HT-29 (cell line): ENCODE measurements at regions not wholly inside any gene's neighbourhood (a gene's known extent, or its start where the extent isn't known, plus 50 kb on each side); places are given as distances from the start of the nearest gene placed in this dataset.

ENCODE experiments used
- DNase-seq: peaks from one replicate; pipeline ENCODE4 v3.0.0-alpha.2; 2015; ENCODE audit warnings: low spot score

DNA sequence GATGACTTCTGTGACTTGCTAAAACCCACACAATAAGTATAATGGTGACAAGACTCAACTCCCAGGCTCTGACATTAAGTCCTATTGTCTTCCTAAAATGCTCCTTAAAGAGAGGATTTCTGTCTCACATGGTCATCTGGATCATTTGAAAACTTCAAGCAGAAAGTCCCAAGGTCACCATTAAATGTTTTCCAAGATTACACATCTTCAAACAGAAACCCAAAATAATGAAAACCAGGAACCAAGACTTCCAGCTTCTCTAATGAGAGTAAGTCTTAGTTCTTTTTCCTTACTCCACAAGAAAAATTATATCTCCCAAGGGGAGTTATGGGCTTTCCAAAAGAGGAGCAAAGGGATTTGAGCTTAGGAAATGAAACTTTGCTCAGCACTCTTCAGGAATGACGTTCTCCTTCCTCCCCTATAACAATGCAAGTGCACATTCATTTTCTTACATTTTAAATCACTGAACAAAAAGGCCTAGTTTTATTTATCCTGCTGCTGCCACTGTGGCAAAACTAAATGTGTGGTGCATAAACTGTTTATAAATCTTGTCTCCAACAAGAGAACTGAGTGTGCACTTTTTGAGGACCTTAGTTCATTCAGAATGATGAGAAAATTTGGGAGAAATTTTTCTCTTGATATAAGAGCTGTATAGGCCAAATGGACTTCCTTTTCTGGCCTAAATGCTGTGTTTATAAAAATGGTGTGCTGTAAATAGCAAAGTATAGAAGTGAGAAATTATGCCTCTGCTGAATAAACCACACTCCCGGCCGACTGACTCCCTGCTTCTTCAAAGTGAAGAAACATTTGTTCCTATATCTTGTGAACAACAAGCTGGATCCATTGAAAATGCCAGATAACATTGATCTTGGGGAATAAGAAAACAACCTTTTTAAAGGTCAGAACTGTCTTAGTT, 148.4 kb upstream of the PLEKHG7 start:
- DNase-seq: no peak

- DNase-seq: no peak
Measured at GRCh38 chr12:92553389-92553788, 149.4 kb upstream of the PLEKHG7 start.

DNA sequence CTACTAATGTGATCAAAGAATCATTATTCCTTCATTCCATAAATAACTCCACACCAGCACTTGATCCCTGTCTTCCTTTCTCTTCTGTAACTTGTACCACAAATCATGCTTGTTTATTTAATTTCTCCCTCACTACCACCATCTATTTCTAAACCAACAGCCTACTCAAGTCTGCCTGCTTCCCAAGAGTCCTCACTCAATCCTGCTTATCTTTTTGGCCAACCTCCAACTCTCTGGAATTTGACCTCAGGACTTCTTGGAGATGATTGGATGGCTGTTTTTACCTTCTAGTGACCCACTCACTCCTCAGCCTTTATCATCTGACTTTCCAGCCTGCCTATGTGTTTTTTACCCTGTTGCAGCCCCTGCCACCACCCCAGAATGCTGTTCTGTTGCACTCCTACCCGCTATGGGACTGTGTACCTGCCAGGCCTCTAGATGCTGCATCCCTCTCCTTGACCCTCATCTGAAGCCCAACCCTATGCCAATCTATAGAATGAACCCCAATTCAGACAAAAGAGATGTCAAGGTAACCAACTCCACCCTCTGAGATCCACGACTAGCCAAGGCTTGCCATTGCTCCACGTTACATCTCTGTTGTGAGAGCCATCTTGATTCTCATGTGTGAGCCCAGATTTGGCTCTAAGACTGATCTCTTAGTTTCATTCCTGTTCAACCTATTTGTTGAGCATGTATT, 150.2 kb upstream of the PLEKHG7 start:
- no peak for DNase-seq

- DNase-seq: no peak
Measured at GRCh38 chr12:92551853-92552397, 150.9 kb upstream of the PLEKHG7 start.

- no peak for DNase-seq
Measured at GRCh38 chr12:92551210-92551609, 151.6 kb upstream of the PLEKHG7 start.

- no peak for DNase-seq
Measured at GRCh38 chr12:92550661-92551060, 152.1 kb upstream of the PLEKHG7 start.

GRCh38 chr12:92550254-92550653, 152.5 kb upstream of the PLEKHG7 start:
- no peak for DNase-seq

DNA sequence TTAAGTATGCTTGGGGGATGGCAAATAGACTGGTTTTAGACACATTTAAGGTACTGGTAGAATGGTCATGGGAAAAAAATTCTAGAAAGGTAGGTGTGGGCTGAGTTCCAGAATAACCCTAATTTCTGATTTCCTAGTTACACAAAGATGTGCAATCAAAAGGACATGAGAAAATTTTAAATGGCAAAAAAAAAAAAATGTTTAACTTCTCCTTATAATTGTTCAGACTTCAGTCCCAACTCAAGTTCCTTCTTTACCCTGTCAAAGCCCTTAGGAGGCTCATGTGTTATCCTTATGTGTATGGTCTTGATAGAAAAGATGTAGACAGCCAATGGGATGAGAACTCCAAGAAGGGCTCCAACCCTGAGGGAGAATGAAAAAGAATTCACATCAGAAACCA, 153.3 kb upstream of the PLEKHG7 start:
- no peak for DNase-seq

DNA sequence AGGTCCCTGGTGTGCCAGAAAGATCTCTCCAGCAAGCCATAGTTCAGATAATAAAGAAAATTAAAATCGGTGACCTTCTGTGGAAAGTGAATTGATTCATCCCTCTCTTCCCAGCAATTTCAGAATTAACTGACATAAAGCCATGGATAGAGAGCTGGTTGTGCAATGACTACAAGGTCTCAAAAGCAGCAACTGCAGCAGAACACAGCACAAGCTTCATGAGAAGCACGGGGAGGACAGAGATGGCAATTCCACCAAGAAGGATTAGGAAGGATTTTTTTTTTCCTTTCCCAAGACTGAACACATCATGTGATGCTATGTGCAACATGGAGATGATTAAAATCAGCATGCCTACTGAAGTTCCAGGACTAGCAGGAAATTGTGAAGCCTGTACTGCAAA, 154.9 kb upstream of the PLEKHG7 start:
- DNase-seq: no peak

GRCh38 chr12:92547420-92547819, 155.4 kb upstream of the PLEKHG7 start:
- no peak for DNase-seq

DNA sequence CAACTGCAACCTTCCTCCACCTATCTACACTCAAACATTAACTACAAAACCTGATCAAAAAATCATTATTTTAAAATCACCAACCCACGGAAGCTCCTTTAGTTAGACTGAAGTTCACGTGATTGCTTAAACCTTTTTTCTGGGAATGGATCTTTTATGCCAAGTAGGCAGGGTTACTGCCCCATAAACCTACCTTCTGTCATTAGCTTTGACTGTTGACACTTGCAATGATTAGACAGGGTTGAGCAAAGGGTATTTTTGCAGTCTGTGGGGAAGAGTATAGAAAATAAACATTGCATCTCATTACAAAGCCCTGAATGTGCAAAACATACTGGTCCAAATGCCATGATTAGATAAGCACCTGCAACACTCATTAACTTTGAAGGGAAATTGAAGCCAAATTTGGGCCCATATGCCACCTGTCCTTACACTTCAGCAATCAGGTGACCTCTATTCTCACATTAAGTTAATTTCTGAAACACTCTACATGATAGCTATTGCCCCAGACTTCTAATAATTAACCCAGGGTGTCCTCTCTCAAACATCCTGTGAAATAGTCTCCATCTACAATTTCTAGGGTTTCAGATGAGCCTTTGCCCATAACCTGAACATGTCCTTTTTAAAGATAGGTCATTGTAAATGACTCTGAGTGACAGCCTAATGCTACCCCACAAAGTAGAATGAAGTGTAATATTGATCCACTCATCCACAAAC, 156.0 kb upstream of the PLEKHG7 start:
- DNase-seq: peak; percentile 48

GRCh38 chr12:92546259-92546634, 156.5 kb upstream of the PLEKHG7 start:
- no peak for DNase-seq

DNA sequence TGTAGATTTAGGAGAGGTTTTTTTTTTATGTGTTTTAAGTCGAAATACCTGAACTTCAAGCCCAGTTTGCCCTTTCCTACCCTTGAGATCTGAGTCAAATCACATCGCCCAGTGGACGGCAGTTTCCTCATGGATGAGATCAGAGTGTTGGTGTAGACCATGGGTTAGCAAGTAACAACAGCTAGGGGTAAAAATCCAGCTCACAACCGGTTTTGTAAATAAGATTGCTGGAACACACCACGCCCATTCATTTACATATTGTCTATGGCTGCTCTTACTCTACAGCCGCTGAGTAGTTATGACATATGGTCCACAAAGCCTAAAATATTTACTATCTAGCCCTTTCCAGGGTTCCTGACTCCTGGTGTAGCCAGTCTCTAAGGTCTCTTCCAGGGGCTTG, 158.5 kb upstream of the PLEKHG7 start:
- DNase-seq: no peak

GRCh38 chr12:92543840-92544239, 158.9 kb upstream of the PLEKHG7 start:
- DNase-seq: peak; percentile 14

DNA sequence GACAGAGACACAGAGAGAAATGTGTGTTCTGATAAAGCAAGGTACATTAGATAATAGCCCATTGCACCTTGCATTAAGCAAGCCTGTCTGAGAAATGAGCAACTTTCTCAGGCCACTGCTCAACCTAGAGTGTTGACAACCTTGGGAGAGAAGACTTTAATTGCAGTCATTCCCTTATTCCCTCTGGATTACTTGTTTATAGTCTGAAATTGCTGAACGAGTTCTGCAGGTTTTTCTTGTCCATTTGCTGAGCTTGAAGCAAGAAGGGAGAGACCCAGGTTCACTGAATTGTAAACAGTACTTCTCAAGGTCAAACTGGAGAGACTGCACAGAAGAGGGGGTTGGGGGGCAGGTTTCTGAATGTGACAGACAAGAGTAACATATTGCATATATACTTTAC, 159.4 kb upstream of the PLEKHG7 start:
- DNase-seq: peak; percentile 88

GRCh38 chr12:92541731-92542130, 161.1 kb upstream of the PLEKHG7 start:
- no peak for DNase-seq

DNA sequence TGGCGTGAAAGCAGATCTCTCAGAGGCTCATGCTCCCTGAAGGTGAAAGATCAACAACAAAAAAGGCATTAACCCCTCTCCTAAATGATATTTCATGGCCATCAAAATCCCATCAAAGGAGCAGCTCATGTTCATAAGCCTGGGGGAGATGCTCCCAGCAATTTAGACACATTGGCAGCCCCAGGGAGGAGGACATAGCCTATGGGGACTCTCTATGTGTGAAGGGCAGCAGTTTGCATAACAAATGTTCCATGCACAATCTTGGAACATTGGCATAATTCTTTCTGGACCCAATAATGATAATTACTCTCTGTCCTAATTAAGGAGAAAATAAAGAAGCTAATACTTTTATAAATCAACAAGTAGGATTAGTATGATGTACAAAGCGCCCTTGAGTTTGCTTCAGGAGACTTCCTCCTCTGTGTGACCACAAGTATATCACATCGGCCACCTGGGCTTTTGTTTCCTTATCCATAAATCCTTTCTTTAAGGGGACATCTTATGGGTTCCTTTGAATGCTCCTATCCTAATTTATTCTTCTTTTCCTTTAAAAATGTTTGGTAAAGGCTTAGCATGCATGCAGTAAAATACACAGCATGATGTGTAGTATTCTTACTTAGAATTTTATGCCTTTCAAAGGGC, 161.9 kb upstream of the PLEKHG7 start:
- no peak for DNase-seq

DNA sequence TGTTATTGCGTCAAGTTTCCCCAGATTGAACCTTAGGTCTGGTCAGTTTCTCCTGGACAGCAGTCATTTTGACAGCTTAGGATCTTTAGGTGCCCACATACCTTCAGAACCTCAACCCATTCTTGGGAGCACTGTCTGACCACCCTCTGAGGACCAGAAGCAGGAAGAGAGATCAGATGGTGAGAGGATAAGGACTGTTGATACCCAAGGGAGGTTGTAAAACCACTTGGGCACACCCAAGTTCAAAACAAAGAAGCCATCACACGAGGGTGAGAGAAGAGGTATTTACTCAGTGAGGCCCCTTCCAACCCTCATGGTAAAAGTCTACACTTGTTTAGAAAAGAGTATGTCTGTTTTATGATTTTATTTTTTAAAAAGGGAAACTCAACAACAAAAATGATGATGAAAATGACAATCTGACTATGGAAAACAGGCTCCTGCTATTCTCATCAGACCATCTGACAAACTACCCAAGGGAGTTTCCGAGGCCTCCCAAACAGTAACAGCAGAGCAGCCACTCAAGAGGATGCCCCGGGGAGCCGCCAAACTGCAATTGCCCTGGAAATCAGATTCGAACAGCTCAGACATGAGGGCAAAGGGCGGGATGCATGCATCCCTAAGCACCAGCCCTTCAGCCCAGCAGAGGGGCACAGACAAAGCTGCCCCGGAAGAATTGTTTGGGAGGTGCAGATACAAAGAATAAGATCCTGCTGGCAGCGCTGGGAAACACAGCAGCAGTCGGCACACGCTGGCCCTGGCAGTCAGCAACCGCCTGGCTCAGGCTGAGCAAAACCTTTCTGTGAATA, 162.6 kb upstream of the PLEKHG7 start:
- no peak for DNase-seq

DNA sequence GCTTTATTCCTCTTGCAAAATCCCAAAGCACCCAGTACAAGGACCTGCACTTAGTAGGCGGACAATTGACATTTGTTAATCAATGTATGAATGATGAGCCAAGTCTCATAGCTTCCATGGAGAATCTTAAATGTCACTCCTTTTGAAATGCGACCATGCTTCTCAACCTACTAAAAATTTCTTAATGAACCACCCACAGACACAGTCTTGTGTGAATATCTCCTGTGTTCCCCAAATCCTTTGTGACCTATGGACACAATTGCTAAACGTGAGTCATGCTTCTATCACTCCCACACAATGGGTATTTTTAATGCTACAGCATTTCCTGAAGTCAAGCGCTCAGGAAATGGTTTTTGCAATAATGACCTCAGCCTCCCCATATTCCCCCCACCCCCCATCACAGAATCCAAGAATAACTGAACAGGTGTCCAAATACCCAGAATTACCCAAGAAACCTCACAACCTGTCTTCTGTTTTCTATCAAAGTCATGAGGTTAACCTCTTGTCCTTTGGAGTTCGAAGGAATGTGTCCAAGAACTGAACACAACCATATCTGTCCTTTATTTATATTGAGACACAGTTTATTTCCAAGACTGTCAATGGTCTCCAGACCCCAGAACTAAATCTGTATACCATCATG, 163.6 kb upstream of the PLEKHG7 start:
- DNase-seq: peak; percentile 52

GRCh38 chr12:92537290-92537960, 165.4 kb upstream of the PLEKHG7 start:
- no peak for DNase-seq
